HepG2 (cell line): ENCODE measurements at regions not wholly inside any gene's neighbourhood (a gene's known extent, or its start where the extent isn't known, plus 50 kb on each side); places are given as distances from the start of the nearest gene placed in this dataset.

ENCODE experiments used
- CEBPB ChIP-seq: IDR thresholded peaks from 2 replicates; pipeline ENCODE4 v1.6.1; 2011; ENCODE audit warnings: low read depth, low read length, improper control_type of control experiment, borderline replicate concordance
- FLYWCH1 ChIP-seq: sonication (generic); formaldehyde crosslinking; IDR thresholded peaks from 2 replicates; pipeline ENCODE4 v1.8.1; 2023; ENCODE audit warnings: mild to moderate bottlenecking, missing genetic modification reagents
- FOXK1 ChIP-seq: sonication (generic); formaldehyde crosslinking; IDR thresholded peaks from 2 replicates; pipeline ENCODE4 v1.4.0; 2020; ENCODE audit warnings: low read depth, missing genetic modification reagents, borderline replicate concordance
- SOX6 ChIP-seq, 2 experiments: fragments of 450-650 bp in 1 of 2; sonication (generic) in 1 of 2; formaldehyde crosslinking in 1 of 2; IDR thresholded peaks; 2 replicates each; pipeline versions ENCODE4 v1.4.0 to v1.6.1; 2017 to 2020; ENCODE audit warnings: antibody characterized with exemption in 1 of 2, mild to moderate bottlenecking in 1 of 2, missing genetic modification reagents in 1 of 2
- ZNF232 ChIP-seq: sonication (generic); formaldehyde crosslinking; IDR thresholded peaks from 2 replicates; pipeline ENCODE4 v1.4.0; 2020; ENCODE audit warnings: missing genetic modification reagents, borderline replicate concordance
- ZNF839 ChIP-seq: sonication (generic); formaldehyde crosslinking; IDR thresholded peaks from 2 replicates; pipeline ENCODE4 v1.4.0; 2020; ENCODE audit warnings: missing genetic modification reagents, mild to moderate bottlenecking, borderline replicate concordance
- TF ChIP-seq, protein P1 (sequence below): sonication (generic); formaldehyde crosslinking; IDR thresholded peaks from one replicate; pipeline ENCODE4 v1.5.1; 2020; ENCODE audit warnings: mild to moderate bottlenecking, missing genetic modification reagents; ENCODE audit errors: not compliant biosample characterization
- TF ChIP-seq, protein P2 (sequence below), 2 experiments: sonication (generic) in 1 of 2; formaldehyde crosslinking in 1 of 2; IDR thresholded peaks; 2 replicates each; pipeline versions ENCODE4 v1.6.1 to v1.9.0; 2014 to 2022; ENCODE audit warnings: antibody characterized with exemption in 1 of 2, borderline replicate concordance in 1 of 2, inconsistent platforms in 1 of 2, low read depth in 1 of 2, missing genetic modification reagents in 1 of 2

DNA sequence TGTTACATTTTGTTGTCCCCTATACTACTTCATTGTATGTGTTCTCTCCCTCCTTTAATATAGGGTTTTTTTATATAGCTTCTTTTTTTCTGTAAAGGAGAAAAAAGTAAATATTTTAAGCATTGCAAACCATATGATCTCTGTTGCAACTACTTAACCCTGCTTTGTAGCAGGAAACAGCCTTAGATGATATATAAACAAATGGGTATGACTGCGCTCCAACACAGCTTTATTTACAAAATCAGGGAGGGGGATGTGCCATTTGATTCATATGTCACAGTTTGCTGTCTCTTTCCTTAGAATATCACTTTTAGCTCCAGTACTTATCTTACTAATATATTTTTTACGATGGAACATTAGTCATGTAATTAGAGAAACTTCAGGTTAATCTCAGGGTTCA, 155.2 kb upstream of the GNAI1 start:
- TF ChIP-seq ZNF839 (CRISPR knock-in tag) (no peak), FOXK1 (CRISPR knock-in tag) (no peak), CEBPB (no peak), FLYWCH1 (no peak), SOX6 (IDR thresholded peaks at IDR 0.05) (no peak), SOX6 (CRISPR knock-in tag; IDR thresholded peaks at IDR 0.05) (no peak), ZNF232 (CRISPR knock-in tag) (no peak)
- TF ChIP-seq, protein P1, sequence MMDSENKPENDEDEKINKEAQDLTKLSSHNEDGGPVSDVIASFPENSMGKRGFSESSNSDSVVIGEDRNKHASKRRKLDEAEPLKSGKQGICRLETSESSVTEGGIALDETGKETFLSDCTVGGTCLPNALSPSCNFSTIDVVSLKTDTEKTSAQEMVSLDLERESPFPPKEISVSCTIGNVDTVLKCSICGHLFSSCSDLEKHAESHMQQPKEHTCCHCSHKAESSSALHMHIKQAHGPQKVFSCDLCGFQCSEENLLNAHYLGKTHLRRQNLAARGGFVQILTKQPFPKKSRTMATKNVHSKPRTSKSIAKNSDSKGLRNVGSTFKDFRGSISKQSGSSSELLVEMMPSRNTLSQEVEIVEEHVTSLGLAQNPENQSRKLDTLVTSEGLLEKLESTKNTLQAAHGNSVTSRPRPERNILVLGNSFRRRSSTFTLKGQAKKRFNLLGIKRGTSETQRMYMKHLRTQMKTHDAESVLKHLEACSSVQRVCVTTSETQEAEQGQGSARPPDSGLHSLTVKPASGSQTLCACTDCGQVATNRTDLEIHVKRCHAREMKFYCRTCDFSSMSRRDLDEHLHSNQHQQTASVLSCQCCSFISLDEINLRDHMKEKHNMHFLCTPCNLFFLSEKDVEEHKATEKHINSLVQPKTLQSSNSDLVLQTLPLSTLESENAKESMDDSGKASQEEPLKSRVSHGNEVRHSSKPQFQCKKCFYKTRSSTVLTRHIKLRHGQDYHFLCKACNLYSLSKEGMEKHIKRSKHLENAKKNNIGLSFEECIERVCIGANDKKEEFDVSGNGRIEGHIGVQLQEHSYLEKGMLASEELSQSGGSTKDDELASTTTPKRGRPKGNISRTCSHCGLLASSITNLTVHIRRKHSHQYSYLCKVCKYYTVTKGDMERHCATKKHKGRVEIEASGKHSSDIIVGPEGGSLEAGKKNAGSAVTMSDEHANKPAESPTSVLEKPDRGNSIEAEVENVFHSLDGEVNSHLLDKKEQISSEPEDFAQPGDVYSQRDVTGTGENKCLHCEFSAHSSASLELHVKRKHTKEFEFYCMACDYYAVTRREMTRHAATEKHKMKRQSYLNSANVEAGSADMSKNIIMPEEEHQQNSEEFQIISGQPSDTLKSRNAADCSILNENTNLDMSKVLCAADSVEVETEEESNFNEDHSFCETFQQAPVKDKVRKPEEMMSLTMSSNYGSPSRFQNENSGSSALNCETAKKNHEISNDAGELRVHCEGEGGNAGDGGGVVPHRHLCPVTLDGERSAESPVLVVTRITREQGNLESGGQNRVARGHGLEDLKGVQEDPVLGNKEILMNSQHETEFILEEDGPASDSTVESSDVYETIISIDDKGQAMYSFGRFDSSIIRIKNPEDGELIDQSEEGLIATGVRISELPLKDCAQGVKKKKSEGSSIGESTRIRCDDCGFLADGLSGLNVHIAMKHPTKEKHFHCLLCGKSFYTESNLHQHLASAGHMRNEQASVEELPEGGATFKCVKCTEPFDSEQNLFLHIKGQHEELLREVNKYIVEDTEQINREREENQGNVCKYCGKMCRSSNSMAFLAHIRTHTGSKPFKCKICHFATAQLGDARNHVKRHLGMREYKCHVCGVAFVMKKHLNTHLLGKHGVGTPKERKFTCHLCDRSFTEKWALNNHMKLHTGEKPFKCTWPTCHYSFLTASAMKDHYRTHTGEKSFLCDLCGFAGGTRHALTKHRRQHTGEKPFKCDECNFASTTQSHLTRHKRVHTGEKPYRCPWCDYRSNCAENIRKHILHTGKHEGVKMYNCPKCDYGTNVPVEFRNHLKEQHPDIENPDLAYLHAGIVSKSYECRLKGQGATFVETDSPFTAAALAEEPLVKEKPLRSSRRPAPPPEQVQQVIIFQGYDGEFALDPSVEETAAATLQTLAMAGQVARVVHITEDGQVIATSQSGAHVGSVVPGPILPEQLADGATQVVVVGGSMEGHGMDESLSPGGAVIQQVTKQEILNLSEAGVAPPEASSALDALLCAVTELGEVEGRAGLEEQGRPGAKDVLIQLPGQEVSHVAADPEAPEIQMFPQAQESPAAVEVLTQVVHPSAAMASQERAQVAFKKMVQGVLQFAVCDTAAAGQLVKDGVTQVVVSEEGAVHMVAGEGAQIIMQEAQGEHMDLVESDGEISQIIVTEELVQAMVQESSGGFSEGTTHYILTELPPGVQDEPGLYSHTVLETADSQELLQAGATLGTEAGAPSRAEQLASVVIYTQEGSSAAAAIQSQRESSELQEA (CRISPR knock-in tag), result no peak
- TF ChIP-seq, protein P2, sequence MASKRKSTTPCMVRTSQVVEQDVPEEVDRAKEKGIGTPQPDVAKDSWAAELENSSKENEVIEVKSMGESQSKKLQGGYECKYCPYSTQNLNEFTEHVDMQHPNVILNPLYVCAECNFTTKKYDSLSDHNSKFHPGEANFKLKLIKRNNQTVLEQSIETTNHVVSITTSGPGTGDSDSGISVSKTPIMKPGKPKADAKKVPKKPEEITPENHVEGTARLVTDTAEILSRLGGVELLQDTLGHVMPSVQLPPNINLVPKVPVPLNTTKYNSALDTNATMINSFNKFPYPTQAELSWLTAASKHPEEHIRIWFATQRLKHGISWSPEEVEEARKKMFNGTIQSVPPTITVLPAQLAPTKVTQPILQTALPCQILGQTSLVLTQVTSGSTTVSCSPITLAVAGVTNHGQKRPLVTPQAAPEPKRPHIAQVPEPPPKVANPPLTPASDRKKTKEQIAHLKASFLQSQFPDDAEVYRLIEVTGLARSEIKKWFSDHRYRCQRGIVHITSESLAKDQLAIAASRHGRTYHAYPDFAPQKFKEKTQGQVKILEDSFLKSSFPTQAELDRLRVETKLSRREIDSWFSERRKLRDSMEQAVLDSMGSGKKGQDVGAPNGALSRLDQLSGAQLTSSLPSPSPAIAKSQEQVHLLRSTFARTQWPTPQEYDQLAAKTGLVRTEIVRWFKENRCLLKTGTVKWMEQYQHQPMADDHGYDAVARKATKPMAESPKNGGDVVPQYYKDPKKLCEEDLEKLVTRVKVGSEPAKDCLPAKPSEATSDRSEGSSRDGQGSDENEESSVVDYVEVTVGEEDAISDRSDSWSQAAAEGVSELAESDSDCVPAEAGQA (IDR thresholded peaks at IDR 0.05; ENCODE audit: low read depth), result no peak
- TF ChIP-seq, protein P2 (CRISPR knock-in tag; IDR thresholded peaks at IDR 0.05; ENCODE audit: borderline replicate concordance), result no peak
